ENCODE measurements at regions not wholly inside any gene's neighbourhood (a gene's known extent, or its start where the extent isn't known, plus 50 kb on each side); places are given as distances from the start of the nearest gene placed in this dataset.
"Not testable (repeated sequence)": the region's sequence is repeated elsewhere in the genome, so short reads cannot be mapped to it uniquely, and the experiment has no call there.

DNA sequence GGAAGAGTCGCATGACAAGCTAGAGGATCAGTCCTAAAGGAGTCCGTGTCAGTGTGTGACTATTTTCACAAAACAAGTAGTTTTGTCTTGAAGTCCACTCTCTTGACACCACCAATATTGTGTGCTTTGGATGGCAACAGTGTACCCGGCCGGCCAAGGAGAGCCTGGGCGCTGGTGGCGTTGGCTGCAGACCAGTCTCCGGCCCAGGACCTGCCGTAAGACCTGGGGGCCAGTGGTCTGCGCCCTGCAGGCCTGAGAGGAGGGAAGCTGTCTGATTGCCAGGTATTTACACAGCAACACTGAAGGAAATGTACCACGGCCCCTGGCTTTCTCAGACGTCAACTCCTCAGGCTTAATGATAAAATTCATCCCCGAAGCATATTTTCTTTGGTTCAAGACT lies 472.4 kb upstream of the SALL3 start:
- no peak for DNase-seq (ENCODE audit: low read depth)

DNA sequence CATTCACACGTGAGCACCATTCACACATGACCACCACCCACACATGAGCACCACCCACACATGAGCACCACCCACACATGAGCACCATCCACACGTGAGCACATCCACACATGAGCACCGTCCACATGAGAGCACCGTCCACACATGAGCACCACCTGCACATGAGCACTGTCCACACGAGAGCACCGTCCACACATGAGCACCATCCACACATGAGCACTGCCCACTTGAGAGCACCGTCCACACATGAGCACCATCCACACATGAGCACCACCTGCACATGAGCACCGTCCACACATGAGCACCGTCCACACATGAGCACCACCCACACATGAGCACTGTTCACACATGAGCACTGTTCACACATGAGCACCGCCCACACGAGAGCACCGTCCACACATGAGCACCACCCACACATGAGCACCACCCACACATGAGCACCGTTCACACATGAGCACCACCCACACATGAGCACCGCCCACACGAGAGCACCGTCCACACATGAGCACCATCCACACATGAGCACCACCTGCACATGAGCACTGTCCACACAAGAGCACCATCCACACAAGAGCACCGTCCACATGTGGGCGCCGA lies 471.3 kb upstream of the SALL3 start:
- not testable (repeated sequence) for DNase-seq (ENCODE audit: low read depth)

DNA sequence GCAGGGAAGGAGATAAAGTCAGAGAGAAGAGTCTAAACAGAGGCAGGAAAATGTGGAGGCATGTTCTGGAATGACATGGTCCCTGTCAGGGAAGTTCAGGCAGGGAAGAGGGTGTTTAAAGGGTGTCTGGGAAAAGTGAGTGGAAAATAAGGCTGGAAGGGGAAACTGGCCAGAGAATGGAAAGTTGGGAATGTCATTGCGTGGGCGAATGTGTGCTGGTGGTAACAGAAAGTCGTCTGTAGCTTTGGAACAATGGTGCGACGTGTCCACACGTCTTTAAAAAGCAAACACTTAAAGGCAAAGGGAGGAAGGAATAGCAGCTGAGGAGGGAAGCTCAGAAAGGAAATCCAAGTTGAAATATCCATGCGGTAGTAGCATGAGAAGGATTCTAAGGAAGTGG lies 469.5 kb upstream of the SALL3 start:
- DNase-seq (ENCODE audit: low read depth) = no peak

DNA sequence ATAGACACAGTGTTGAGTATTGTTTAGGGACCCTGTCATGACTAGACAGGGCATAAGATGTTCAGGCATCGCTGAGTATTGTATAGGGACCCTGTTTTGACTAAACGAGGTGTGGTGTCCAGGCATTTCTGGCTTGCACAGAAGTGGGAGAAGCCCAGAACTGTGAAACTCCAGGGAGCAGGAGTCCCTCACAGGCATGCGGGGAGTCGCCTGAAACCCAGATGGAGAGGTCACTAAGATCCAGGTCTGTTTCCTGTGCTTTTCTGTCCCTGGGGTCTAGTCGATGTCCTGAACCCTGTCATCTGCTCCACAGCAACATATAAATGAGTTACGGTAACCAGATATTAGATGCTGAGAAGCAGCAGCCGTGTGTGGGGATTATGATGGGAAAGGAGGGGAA lies 469.0 kb upstream of the SALL3 start:
- no peak for DNase-seq (ENCODE audit: low read depth)

DNA sequence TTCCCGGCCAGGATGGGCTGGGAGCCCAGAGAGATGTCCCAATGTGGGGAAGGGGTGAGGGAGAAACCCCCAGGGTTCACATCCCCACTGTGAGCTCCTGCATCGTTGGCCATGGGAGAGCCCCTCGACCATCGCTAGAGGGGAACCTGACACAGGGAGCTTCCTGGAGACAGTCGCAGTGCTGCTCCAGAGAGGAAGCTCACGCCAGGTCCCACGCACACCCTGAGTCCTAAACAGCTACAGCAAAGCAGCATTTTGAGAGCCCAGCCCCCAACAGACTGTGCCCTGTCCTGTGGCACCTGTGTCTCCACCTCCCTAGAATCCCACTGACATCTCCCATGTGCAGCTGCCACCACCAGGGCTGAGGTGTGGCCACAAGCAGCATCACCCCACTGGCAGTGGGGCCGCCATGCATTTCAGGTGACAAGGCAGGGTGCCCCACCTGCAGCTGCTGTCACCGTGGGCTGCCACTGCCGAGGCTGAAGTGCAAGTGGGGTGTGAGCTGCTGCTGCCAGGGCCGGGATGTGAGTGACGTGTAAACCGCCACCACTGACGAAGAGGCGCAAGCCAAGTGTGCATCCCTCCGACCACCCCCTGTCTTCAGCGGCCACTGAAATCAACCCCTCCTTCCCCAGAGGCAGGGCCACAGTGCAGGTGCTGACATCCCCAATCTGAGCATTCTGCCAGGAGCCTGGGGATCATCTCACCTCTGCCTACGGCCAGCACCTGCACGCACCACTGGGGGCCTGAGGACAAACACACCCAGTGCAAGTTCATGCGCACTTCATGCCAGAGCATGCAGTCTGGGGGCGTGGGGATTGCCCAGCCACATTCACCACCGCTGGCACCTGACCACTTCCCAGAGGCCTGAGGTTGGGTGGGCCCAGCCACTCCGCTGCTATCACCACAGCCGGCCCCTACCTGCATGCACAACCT lies 467.7 kb upstream of the SALL3 start:
- DNase-seq (ENCODE audit: low read depth) = no peak

DNA sequence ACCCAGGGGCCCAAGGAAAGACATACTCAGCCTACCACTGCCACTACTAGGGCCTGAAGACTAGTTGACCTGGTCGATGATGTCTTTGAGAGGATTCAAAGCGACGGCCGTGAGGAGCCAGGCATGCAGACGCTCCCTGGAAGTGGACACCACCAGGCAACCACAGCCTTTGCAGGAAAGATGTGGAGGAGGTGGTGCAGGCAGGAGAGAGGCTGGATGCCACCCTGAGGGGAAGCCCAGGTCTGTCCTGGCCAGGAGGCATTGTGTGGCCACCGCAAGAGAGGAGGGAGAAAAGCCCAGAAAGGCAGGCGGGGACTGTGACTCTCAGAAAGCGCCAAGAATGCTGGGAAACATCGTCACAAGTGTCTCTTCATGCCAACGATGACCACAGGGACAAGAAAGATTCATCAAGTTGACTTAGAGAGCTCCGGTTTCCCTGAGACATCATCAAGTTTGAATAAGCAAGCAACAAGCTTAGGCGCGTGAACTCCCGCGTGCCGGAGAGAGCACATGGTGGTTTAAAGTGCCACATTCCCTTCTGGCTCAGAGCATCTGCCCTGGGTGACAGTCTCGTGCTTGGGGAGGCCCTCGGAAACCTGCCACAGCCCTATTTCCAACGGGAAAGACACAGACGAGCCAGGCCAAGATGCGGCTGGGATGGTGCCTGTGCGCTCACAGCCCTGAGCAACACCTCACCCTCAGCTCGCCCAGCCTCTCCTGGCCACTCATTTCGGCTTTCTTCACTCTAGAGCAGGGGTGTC lies 464.5 kb upstream of the SALL3 start:
- DNase-seq (ENCODE audit: low read depth) = no peak

DNA sequence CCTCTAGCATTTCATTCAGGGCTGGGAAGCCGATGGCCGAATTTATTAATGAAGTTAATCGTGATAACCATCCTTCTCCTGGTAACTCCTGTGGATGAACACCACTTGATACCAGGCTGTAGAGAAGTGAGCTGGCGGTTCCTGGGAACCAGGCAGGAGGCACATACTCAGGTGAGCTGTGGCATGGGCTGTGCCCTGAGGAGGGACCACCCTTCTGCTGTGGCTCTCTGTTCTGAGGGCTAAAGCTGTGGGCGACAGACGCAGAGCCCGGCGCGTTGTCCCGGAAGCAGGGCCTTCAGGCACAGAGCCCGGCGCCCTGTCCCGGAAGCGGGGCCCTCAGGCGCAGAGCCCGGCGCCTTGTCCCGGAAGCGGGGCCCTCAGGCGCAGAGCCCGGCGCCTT lies 462.3 kb upstream of the SALL3 start:
- no peak for DNase-seq (ENCODE audit: low read depth)

DNA sequence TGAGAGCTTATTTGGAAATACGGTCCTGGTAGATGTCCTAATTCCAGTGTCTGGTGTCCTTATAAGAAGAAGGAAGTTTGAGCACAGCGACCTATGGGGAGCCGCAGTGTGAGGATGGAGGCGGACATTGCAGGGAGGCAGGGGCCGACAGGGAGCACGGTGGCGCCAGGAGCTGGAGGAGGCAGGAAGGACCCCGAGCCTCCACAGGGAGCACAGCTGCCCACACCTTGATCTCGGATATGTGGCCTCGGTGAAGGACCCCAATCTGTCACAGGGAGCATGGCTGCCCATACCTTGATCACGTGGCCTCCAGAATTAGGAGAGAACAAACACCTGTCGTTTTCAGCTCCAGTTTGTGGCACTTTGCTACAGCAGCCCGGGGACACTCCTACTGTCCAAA lies 461.6 kb upstream of the SALL3 start:
- no peak for DNase-seq (ENCODE audit: low read depth)

DNA sequence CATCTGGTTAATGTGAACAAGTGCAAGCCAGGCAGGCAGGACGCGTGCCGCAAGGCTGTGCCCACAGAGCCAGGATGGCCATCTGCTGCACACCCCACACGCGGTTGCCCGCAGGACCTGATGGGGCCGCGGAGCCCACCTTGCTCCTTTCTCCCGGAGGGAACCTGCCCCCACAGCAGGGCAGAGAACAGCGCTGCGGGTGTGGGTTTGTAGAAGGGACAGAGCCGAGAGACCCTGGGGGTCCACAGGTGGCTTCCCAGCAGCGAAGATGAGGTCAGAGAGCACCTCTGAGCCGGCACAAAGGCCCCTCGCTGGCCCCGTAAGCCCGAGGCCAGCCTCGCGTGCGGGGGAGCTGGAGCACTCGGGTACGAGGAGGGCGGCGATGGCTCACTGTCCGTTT lies 460.8 kb upstream of the SALL3 start:
- no peak for DNase-seq (ENCODE audit: low read depth)

DNA sequence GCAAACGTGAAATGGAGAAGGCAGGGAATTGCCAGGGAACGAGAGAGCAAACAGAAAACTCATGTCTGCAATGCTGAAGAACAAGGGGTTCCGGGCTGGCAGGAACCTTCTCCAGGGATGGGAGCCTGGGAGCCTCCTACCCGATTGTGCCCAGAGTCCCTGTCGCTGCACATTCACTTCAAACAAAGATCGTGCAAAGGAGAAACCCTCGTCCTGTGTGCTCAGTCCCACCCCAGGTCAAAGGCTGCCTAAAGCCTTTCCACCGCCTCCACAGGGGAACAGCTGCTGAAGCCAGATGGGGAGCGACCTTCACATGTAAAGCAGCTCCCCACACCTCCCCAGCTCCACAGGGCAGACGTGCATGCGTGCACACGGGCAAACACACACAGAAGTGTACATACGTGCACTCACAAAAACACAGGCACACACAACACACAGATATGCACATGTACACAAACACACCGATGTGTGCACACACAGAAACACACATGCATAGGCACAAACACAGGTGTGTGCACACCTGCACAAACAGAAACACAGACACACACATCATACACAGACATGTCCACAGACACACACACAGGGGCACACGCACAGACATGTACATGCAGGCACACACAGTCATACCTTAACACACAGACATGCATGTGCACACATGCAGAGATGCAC lies 460.1 kb upstream of the SALL3 start:
- DNase-seq (ENCODE audit: low read depth) = no peak

DNA sequence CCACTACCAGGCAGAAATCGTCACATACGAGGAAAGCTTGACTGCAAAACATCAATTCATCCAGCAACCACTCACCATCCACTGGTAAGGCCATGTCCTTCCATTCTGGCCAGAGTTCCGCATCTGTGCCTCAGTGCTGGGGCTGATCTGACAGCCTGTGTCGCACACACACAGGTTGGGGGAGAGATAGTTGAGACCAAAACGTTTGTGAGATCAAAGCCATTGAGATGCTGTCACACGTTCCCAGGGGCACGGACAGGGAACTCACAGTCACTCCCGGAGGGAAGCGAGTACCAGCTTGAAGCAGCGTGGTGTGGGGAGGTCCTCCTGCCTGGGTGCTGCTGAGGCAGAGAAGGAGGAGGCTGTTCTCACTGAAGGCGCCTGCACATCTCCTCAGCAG lies 458.5 kb upstream of the SALL3 start:
- DNase-seq (ENCODE audit: low read depth) = no peak

DNA sequence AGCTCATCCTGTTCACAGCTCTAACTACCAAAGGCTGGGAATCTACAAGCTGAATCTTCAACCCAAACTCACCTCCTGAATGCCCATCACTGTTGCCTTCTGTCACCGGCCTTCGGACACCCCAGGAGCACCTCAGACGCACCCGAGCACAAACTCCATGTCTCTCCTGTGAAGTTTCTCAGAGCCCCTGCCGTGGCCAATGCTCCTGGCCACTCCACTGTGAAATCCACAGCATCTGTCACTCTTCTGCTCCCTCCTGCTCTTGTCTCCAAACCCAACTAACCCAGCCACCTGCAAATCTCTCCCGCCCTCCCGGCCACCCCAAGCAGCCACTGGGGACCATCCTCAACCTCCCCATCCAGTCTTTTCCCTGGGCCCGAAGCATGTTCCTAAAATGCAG lies 457.9 kb upstream of the SALL3 start:
- DNase-seq (ENCODE audit: low read depth) = no peak

DNA sequence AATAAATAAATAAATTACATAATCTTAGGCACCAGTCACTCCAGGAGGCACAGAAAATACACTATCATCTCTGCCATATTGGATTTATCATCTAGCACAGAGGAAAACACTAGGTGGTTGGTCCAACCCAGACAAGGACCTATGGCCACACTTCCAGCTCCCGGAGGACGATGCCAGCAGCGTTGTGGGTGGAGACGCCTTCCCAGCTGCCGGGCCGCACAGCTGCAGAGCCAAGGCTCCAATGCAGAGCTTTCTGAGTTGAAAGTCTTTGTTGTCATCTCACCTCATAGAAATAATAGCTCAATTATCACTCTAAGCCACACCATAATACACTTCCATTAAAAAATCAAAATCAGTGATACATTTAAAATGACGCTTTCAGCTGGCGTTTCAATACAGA lies 457.1 kb upstream of the SALL3 start:
- DNase-seq (ENCODE audit: low read depth) = no peak

DNA sequence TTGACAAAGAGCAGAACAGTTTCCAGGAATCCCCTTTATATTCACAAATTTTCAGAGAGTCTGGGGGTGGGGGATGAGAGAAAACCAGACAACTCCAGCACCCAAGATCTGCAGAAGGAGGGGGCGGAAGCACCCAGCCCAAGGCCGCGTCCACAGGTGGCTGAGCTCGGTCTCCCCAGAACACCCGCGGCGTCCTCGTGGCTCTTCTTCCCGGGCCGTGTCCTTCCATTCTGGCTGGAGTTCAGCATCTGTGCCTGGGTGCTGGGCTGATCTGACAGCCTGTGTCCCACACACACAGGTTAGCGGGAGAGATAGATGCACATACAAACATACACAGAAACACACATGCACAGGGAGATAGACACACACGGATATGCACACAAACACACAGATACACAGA lies 455.8 kb upstream of the SALL3 start:
- DNase-seq (ENCODE audit: low read depth) = no peak

DNA sequence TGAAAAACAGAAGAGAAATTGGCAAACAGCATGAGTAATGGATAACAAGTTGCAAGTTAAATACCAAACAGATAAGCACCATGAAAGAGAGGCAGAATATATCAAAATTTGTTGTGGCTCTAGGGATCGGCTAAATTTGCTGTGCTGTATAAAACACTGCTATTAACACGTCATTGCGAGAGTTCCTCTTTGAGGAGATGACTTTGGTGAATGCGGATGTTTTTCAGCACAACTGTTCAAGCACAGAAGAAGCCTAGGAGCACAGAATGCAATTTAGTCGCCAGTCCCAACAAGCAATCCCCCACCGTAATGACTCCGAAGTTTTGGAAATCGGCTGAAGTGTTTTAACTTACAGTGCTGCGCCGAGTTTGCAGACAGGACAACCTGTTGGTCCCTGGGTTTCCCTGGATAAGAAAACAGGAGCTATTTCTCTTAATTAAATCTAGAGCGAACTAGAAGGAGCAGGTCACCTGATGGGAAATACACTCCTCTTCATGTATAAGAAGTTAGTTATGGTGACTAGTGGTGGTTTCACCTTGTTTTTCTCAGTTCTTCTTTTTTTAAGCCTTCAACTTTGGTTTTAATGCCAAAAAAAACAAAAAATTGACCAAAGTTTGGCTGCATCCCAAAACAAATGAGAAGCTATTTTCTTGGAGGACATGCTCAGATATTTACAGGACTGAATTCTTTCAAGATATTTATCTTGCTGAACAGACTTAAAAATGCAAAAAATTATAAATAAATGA lies 454.1 kb upstream of the SALL3 start:
- DNase-seq (ENCODE audit: low read depth) = no peak

DNA sequence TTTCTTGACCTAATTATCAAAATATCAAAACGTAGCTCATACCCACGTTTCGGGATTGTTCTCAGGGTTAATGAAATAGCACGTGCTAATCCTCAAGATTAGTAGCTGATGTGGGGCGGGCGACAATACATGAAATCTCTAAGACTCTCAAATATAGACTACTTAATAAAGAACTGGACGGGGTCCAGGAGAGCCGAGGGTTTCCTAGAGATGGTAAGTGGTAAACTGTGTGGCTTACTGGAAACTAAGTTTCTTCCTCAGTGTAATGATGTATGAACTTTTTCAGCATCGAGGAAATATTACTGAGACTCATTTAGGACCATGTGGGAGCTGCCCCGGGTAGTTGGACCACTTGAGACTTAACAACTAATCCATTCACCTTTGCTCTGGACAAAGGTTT lies 453.3 kb upstream of the SALL3 start:
- no peak for DNase-seq (ENCODE audit: low read depth)

DNA sequence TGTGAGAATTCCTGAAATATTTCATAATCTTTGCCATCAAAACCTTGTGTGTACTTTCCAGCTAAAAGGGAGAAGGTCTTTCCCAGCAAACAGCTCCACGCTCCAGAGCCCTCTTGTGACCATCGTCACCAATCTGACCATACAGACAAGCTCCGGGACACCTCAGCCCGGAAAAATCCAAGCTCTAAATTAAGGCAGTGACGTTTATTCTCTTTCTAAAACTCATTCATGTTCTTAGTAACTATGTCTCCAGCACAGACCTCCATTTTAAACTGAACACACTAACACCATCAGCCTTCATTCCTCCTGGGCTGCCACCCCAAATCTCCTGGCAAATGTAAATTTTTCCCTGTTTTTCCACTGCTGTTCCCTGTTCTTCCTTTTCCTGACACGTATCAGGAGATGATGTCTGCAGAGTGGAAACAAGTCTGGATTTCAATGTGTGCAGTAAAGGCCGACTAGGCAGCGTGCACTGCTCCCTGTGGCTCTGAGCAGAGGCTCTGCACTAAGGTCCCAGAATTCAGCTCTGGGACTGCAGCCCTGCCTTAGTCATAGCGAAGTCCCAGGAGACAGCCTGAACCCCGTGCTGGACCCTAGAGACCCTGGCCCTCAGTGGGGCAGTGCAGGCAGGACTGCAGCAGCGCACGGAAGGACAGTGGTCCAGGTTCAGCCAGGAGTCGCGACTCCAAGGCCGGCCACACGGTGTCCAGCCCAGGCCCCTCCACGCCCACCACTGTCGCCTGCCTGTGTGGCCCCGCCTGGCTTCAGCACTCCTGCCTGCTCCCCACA lies 452.5 kb upstream of the SALL3 start:
- DNase-seq (ENCODE audit: low read depth) = no peak

DNA sequence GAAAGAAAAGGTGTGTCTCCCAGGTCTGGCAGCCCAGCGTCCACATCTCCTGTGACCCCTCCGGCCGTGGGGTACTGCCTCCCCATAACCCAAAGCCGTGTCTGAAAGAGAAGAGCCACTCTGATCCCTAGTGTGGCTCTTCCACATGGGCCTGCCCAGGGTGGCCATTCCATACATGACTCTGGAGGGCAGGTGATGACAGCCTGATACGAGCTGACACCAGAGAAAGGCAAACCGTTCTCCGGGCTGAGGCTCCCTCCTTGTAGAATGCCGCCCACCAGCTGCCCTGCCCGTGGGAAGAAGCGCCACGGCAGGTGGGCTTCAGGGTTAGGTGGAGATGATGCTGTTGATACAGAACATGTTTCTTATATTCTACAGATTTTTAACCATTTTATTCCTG lies 451.6 kb upstream of the SALL3 start:
- no peak for DNase-seq (ENCODE audit: low read depth)

DNA sequence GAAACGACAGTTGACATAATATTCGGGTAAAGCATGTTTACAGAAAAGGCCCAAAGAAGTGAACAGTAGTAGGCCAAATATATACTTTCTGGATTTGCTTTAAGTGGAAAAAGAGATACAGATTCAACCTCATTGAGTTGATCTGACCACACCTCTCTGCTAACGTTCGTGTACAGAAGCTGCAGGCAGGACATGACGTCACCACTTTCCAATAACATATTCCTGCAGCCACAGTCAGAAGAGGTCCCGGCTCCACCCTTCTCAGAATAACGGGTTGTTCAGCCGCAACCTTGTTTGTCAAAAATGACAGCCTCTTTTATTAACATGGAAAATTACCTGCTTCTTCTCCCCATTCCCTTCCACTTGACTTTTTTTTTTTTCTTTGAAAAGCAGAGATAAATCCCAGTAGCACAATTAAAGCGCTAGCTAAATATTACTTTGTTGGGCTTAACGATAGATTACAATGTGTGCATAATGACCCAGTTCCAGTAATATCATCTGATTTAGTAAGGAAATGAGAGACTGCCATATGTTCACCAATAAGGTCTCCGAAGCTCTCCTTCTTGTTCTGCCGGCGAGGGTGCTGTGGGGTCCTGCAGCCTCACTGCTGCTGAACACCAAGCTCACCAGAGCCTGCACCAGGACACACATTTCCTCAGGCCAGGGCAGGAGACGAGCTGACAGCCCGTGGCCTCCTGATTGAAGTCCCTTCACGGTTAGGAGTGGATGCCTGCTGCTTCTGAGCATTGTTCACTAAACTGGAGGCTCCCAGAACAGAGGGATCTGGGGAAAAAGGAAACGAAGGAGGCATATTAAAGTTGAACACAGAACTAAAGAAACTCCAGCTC lies 451.0 kb upstream of the SALL3 start:
- no peak for DNase-seq (ENCODE audit: low read depth)

DNA sequence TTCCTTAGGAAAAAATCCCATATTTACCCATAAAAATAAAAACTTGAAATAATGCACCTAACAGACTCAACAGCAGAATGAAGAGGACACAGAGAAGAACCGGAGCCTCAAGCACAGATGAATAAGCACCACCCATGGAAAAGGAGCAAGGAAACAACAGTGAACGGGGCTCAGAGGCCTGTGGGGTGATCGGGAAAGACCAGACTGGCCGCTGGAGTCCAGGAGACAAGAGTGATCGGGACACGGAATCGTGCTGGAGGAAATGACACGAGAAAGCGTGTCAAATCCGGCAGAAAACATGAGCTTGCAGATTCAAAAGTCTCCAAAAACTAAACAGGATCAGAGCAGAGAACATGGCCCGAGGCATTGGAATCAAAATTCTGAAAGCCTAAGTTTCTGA lies 448.0 kb upstream of the SALL3 start:
- no peak for DNase-seq (ENCODE audit: low read depth)
